Neural crest cell (in vitro differentiated cells): ENCODE measurements at regions not wholly inside any gene's neighbourhood (a gene's known extent, or its start where the extent isn't known, plus 50 kb on each side); places are given as distances from the start of the nearest gene placed in this dataset.
A peak's percentile ranks its signal among the peaks of the same experiment; 100 is the strongest.

ENCODE experiments used
- DNase-seq: peaks from one replicate; pipeline ENCODE4 v3.0.0; 2021; ENCODE audit warnings: low read depth, mixed read lengths, low spot score
- H3K27ac Mint-ChIP-seq: one replicate; pipeline ENCODE4 v1.8.0; 2021; ENCODE audit warnings: mild to moderate bottlenecking, mixed read lengths; ENCODE audit not compliant: unreplicated experiment
- H3K27me3 Mint-ChIP-seq: 2 replicates; pipeline ENCODE4 v1.8.0; 2021; ENCODE audit warnings: low read depth, mild to moderate bottlenecking, mixed read lengths
- H3K36me3 Mint-ChIP-seq: 2 replicates; pipeline ENCODE4 v1.8.0; 2021; ENCODE audit warnings: low read depth, mild to moderate bottlenecking, mixed read lengths
- H3K4me1 Mint-ChIP-seq: 2 replicates; pipeline ENCODE4 v1.8.0; 2021; ENCODE audit warnings: mixed read lengths
- H3K4me3 Mint-ChIP-seq: one replicate; pipeline ENCODE4 v1.8.0; 2021; ENCODE audit warnings: mild to moderate bottlenecking, mixed read lengths
- H3K9me3 Mint-ChIP-seq: 2 replicates; pipeline ENCODE4 v1.8.0; 2021; ENCODE audit warnings: mixed read lengths
- TF ChIP-seq, protein P1 (sequence below): fragments of 200-600 bp; sonication (generic); conservative IDR thresholded peaks from 2 replicates; pipeline ENCODE4 v1.5.0; 2021; ENCODE audit warnings: antibody characterized with exemption, mild to moderate bottlenecking

DNA sequence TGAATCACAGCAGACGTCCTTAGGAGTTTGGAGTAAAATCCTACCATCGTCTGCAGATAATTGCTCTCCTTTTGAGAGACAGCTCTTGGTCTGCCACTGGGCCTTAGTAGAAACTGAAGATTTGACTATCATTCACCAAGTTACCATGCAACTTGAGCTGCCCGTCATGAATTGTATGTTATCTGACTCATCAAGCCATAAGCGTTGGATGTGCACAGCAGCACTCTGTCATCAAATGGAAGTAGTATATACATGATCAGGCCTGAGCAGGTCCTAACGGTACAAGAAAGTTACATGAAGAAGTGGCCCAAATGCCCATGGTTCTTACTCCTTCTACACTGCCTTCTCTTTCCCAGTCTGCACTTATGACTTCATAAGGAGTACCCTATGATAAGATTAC lies 317.8 kb downstream of the GPATCH2 start:
- Mint-ChIP-seq H3K4me3 (no peak overlapping the region), H3K27me3 (no peaks in the 10 kb centered on the region), H3K27ac (no peak overlapping the region), H3K4me1 (no peaks in the 10 kb centered on the region), H3K36me3 (no peaks in the 10 kb centered on the region), H3K9me3 (peaks cover 6% of the 10 kb centered on the region)
- TF ChIP-seq, protein P1, sequence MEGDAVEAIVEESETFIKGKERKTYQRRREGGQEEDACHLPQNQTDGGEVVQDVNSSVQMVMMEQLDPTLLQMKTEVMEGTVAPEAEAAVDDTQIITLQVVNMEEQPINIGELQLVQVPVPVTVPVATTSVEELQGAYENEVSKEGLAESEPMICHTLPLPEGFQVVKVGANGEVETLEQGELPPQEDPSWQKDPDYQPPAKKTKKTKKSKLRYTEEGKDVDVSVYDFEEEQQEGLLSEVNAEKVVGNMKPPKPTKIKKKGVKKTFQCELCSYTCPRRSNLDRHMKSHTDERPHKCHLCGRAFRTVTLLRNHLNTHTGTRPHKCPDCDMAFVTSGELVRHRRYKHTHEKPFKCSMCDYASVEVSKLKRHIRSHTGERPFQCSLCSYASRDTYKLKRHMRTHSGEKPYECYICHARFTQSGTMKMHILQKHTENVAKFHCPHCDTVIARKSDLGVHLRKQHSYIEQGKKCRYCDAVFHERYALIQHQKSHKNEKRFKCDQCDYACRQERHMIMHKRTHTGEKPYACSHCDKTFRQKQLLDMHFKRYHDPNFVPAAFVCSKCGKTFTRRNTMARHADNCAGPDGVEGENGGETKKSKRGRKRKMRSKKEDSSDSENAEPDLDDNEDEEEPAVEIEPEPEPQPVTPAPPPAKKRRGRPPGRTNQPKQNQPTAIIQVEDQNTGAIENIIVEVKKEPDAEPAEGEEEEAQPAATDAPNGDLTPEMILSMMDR, result no peak
- DNase-seq, result no peak

DNA sequence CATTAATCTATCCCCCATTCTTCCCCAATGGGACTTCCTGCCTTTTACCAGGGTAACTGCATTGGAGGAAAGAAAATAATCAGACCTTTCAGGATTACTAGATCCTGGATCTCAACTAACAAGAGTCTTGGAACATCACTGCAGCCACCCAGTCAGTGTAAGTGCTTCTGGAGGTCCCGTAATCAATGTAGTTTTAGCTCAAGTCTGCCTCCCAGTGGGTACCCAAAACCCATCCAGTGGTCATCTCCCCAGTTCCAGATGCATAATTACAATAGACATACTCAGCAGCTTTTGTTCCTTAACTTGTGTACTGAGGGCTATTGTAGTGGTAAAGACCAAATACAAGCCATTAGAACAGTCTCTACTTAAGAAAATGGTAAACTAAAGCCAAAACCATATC lies 319.1 kb downstream of the GPATCH2 start:
- peaks cover 6% of the 10 kb centered on the region for H3K9me3 Mint-ChIP-seq
- H3K27me3 Mint-ChIP-seq, result no peaks in the 10 kb centered on the region
- no peaks in the 10 kb centered on the region for H3K36me3 Mint-ChIP-seq
- no peak overlapping the region for H3K4me3 Mint-ChIP-seq
- H3K27ac Mint-ChIP-seq, result no peak overlapping the region
- H3K4me1 Mint-ChIP-seq, result no peaks in the 10 kb centered on the region
- TF ChIP-seq, protein P1, result peak; percentile 25
- no peak for DNase-seq

GRCh38 chr1:217311269-217311668 lies 319.6 kb downstream of the GPATCH2 start:
- Mint-ChIP-seq H3K36me3 (no peaks in the 10 kb centered on the region), H3K27me3 (no peaks in the 10 kb centered on the region), H3K9me3 (peaks cover 10% of the 10 kb centered on the region), H3K4me1 (no peaks in the 10 kb centered on the region), H3K4me3 (no peak overlapping the region), H3K27ac (no peak overlapping the region)
- TF ChIP-seq, protein P1, result no peak
- no peak for DNase-seq

DNA sequence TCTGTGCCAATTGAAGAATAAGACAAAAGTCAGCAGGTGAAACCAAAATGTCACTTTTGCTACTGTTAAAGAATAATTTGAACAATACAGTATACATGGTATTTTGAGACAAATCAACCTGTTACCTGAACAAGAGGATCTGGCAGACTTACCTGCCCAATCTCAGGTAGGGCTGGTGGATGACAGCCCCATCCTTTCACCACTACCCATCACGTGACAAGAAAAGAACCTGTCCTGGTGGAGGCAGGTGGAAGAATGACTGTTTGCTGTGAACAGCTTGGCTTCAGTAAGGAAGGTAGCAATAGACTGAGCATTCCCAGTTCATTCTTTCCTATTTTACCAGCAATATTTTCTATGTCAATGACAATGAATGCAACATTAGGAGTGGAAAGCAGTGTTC lies 349.6 kb downstream of the GPATCH2 start:
- no peak overlapping the region for H3K27ac Mint-ChIP-seq
- H3K4me3 Mint-ChIP-seq, result no peak overlapping the region
- H3K4me1 Mint-ChIP-seq, result no peaks in the 10 kb centered on the region
- H3K36me3 Mint-ChIP-seq, result no peaks in the 10 kb centered on the region
- TF ChIP-seq, protein P1, result no peak
- H3K27me3 Mint-ChIP-seq, result no peaks in the 10 kb centered on the region
- H3K9me3 Mint-ChIP-seq, result no peaks in the 10 kb centered on the region
- DNase-seq, result no peak

DNA sequence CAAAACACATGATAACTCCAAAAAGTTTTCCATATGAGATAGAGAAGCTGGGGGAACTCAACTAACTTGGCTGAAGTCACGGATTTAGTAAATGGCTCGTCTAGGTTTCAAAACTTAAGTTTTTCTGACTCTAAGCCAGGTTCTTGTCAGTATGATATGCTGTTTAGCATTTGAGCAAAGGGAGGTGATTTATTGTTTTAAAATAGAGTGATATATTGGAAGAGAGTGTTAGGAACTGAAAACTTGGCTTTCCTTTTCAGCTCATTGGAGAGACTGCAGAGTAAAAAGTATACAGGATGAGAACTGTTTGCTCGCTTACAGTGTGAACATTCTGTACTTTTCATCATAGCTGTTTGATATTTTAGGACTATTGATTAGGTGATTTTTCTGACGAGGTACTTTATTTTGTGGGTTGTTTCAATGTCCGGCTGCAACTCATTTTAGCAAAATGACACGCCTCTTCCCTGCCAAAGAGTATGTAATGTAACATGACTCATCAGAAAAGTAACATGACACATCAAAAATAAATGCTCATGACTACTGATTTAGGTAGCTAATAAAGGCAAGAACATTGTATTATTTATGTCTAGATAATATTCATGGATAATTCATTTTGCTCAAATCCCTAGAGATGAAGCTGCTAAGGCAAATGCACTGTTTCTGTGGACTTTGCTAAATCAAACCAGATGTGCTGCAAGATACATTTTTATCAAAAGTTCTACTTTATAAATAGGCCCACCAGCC lies 355.1 kb downstream of the GPATCH2 start:
- Mint-ChIP-seq H3K27ac (no peak overlapping the region), H3K27me3 (peaks cover 2% of the 10 kb centered on the region)

More for the DNA sequence above, 355.1 kb downstream of the GPATCH2 start:
- Mint-ChIP-seq H3K36me3 (no peaks in the 10 kb centered on the region), H3K4me3 (no peak overlapping the region), H3K9me3 (no peaks in the 10 kb centered on the region), H3K4me1 (no peaks in the 10 kb centered on the region)
- TF ChIP-seq, protein P1, result no peak
- DNase-seq, result no peak
